ENCODE measurements at regions not wholly inside any gene's neighbourhood (a gene's known extent, or its start where the extent isn't known, plus 50 kb on each side); places are given as distances from the start of the nearest gene placed in this dataset.

GRCh38 chr2:103138123-103138901 lies 376.5 kb downstream of the TMEM182 start:
- no peak overlapping the region for H3K4me3 ChIP-seq (ENCODE audit: control insufficient read depth, low read depth, low read length)
- TF ChIP-seq, protein P1, sequence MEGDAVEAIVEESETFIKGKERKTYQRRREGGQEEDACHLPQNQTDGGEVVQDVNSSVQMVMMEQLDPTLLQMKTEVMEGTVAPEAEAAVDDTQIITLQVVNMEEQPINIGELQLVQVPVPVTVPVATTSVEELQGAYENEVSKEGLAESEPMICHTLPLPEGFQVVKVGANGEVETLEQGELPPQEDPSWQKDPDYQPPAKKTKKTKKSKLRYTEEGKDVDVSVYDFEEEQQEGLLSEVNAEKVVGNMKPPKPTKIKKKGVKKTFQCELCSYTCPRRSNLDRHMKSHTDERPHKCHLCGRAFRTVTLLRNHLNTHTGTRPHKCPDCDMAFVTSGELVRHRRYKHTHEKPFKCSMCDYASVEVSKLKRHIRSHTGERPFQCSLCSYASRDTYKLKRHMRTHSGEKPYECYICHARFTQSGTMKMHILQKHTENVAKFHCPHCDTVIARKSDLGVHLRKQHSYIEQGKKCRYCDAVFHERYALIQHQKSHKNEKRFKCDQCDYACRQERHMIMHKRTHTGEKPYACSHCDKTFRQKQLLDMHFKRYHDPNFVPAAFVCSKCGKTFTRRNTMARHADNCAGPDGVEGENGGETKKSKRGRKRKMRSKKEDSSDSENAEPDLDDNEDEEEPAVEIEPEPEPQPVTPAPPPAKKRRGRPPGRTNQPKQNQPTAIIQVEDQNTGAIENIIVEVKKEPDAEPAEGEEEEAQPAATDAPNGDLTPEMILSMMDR (conservative IDR thresholded peaks at IDR 0.05; ENCODE audit: control insufficient read depth, insufficient read depth, low read depth, low read length), result no peak
- no peak for DNase-seq (ENCODE audit: low read depth)

DNA sequence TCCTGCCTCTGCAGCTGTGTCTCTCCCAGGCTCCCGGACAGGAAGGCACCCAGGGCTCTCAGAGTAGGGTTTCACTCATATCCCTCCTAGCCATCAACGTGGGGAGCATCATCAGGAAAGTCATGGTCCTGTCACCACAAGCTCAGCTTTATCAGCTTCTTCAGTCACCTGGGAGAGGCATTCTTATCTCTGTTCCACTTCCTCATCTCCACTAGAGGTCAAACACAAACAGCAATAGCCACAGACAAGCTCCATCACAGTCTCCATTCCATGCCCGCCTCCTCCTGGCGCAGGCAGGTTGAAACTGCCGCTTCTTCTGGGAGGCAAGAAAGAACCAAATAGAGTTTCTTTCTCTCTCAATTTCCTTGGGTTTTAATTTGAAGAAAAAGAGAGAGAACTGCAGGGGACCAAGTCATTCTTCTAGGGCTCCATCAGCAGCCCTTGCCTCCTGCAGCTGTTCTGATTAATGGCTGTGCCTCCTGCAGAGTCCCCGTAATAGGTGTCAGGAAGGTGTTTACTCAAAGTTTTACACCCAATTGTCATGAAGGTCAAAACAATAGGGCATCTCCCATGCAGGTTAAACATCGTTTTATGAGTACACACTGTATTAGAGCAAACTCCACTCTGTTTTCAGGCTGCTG lies 377.9 kb downstream of the TMEM182 start:
- H3K4me3 ChIP-seq (ENCODE audit: control insufficient read depth, low read depth, low read length), result no peak overlapping the region
- no peak for DNase-seq (ENCODE audit: low read depth)
- TF ChIP-seq, protein P1 (conservative IDR thresholded peaks at IDR 0.05; ENCODE audit: control insufficient read depth, insufficient read depth, low read depth, low read length), result no peak

DNA sequence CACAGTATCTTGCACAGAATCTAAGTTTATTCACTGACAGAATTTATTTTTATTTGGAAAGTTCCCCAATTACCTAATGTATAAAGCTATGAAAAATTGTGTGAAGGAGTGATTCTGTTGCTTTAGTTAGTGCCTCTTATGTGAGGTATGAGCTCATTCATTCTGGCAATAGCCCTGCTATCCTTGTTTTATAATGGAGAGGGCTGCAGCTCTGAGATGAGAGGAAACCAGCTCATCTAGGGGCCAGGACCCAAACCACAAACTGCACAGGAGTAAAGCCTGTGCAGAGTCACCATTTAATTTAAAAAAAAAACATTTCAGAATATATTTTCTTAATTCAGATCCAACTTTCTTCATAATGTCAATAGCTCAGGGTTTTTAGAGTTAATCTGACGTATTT lies 383.0 kb downstream of the TMEM182 start:
- DNase-seq (ENCODE audit: low read depth), result no peak
- TF ChIP-seq, protein P1 (conservative IDR thresholded peaks at IDR 0.05; ENCODE audit: control insufficient read depth, insufficient read depth, low read depth, low read length), result no peak
- H3K4me3 ChIP-seq (ENCODE audit: control insufficient read depth, low read depth, low read length), result no peak overlapping the region

DNA sequence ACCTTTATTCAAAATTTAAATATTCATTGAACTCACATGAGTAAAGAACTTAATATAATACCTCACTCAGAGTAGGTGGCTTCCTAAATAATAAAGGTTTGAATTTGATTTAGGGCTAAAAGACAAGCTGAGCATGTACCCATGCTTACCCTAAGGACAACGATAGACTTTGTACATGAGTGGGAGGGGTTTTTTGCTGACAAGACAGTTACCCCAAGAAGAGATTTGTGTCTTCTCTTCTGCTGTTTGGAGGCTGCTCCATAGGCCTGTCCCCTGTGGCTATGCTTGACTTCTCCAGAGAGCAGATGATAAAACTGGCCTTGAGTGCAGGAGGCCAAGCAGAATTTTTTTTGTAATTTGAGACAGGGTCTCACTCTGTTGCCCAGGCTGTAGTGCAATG lies 383.9 kb downstream of the TMEM182 start:
- no peak for DNase-seq (ENCODE audit: low read depth)
- TF ChIP-seq, protein P1 (conservative IDR thresholded peaks at IDR 0.05; ENCODE audit: control insufficient read depth, insufficient read depth, low read depth, low read length), result no peak
- no peak overlapping the region for H3K4me3 ChIP-seq (ENCODE audit: control insufficient read depth, low read depth, low read length)

DNA sequence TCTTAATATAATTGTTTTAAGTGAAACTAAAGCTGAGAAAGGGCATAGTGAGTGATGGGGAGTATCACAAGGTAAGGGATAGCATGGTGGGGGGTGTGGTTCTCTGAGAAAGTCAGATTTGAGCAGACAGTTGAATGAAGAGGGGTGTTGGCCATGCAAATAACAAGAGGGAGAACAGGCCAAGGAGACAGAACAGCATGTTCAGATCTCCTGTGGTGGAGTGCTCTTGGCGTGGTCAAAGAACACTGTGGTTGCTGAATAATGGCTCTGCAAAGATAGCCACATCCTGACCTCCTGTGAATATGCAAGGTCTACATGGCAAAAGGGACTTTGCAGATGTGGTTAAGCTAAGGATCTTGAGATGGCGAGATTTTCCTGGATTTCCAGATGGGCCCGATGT lies 389.2 kb downstream of the TMEM182 start:
- H3K4me3 ChIP-seq (ENCODE audit: control insufficient read depth, low read depth, low read length), result no peak overlapping the region
- DNase-seq (ENCODE audit: low read depth), result no peak
- TF ChIP-seq, protein P1 (conservative IDR thresholded peaks at IDR 0.05; ENCODE audit: control insufficient read depth, insufficient read depth, low read depth, low read length), result no peak

DNA sequence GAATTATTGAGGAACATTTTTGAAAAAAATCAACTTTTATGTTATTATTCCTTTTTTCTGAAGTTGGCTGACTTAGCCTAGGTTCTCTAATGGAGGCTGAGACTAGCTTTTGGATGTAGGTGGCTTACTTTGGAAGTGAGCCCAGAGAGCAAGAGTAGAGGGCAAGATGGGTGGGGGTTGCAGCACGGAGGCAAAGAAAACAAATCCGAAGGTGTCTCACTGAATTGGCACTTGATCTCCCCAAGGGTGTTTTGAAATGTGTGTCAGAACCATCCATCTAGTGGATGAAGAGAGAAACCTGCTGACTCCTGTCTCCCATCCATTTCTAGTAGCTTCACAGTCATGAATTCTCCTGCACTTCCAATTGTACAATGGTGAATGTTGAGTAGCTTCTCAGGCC lies 390.7 kb downstream of the TMEM182 start:
- TF ChIP-seq, protein P1 (conservative IDR thresholded peaks at IDR 0.05; ENCODE audit: control insufficient read depth, insufficient read depth, low read depth, low read length), result no peak
- no peak for DNase-seq (ENCODE audit: low read depth)
- H3K4me3 ChIP-seq (ENCODE audit: control insufficient read depth, low read depth, low read length), result no peak overlapping the region
